ENCODE measurements at regions not wholly inside any gene's neighbourhood (a gene's known extent, or its start where the extent isn't known, plus 50 kb on each side); places are given as distances from the start of the nearest gene placed in this dataset.

GRCh38 chr12:24446287-24446686, 496.8 kb upstream of the SOX5 start:
- no peak overlapping the region for H3K4me3 ChIP-seq (replicated peaks in 1 of 3; ENCODE audit: insufficient read depth in 1 of 3, low read depth in 2 of 3, low read length in 3 of 3)
- no peaks in the 10 kb centered on the region for H3K4me1 ChIP-seq (ENCODE audit: insufficient read depth, low read length)
- no peak for DNase-seq (ENCODE audit: low spot score)
- no peaks in the 10 kb centered on the region for H3K79me2 ChIP-seq (ENCODE audit: insufficient read depth, low read length)
- TF ChIP-seq PAF1 (CRISPR knock-in tag; IDR thresholded peaks at IDR 0.05) (no peak), TBX2 (CRISPR knock-in tag; IDR thresholded peaks at IDR 0.05; ENCODE audit: borderline replicate concordance) (no peak), ZMYM2 (CRISPR knock-in tag; IDR thresholded peaks at IDR 0.05) (no peak), HHEX (CRISPR knock-in tag; IDR thresholded peaks at IDR 0.05) (no peak), JUN (CRISPR knock-in tag; IDR thresholded peaks at IDR 0.05) (no peak), SMAD9 (CRISPR knock-in tag; IDR thresholded peaks at IDR 0.05) (no peak), ZNF788 (CRISPR knock-in tag; IDR thresholded peaks at IDR 0.05; ENCODE audit: borderline replicate concordance) (no peak), MLXIP (CRISPR knock-in tag; IDR thresholded peaks at IDR 0.05; ENCODE audit: borderline replicate concordance) (no peak), SOX6 (IDR thresholded peaks at IDR 0.05) (no peak), SOX6 (CRISPR knock-in tag; IDR thresholded peaks at IDR 0.05) (no peak)
- in situ Hi-C loops (cut with HindIII; ENCODE audit: extremely low pct_ligation_motif_present, low pct_unique_long_range_greater_than_20kb): no loop called here
- no peak overlapping the region for H3K4me2 ChIP-seq (ENCODE audit: low read depth, low read length)
- BruUV-seq (replicated peaks): no TSS peak
- no peak for ATAC-seq
- H2AFZ ChIP-seq (ENCODE audit: low read length): no peak overlapping the region
- intact Hi-C loops (cut with micrococcal nuclease; ENCODE audit: unreplicated experiment): no loop called here
- FAIRE-seq: no peak
- H4K20me1 ChIP-seq (ENCODE audit: insufficient read depth, low read length): no peaks in the 10 kb centered on the region
- CTCF ChIA-PET (ENCODE audit: low intra/inter-chr PET ratio, low total read pairs): no interaction called here
- H3K27ac ChIP-seq (ENCODE audit: extremely low read length, insufficient read depth, low read length): no peak overlapping the region
- POLR2A ChIA-PET: no interaction called here
- no peaks in the 10 kb centered on the region for H3K36me3 ChIP-seq (replicated peaks in 1 of 2; ENCODE audit: control insufficient read depth in 1 of 2, insufficient read depth in 2 of 2, low read length in 2 of 2)
- H3K27me3 ChIP-seq (ENCODE audit: control insufficient read depth in 1 of 2, insufficient read depth in 2 of 2, low read length in 2 of 2): no peaks in the 10 kb centered on the region
- H3K9ac ChIP-seq (ENCODE audit: insufficient read depth, low read depth, low read length): no peak overlapping the region
- H3K9me3 ChIP-seq (ENCODE audit: low read length): no peaks in the 10 kb centered on the region

Measured in HepG2 (cell line).